PFSK-1 (cell line): ENCODE measurements at regions not wholly inside any gene's neighbourhood (a gene's known extent, or its start where the extent isn't known, plus 50 kb on each side); places are given as distances from the start of the nearest gene placed in this dataset.

Experiments
- POLR2AphosphoS5 ChIP-seq: IDR thresholded peaks from 2 replicates; pipeline ENCODE4 v1.6.1; 2012; ENCODE audit warnings: low read depth, mild to moderate bottlenecking, control low read depth, low read length, moderate library complexity
- SIN3A ChIP-seq: IDR thresholded peaks from 2 replicates; pipeline ENCODE4 v1.6.1; 2012; ENCODE audit warnings: mild to moderate bottlenecking, low read length, moderate library complexity, borderline replicate concordance; ENCODE audit not compliant: insufficient read depth
- TAF1 ChIP-seq: IDR thresholded peaks from 2 replicates; pipeline ENCODE4 v1.6.1; 2012; ENCODE audit warnings: low read length, control low read depth, borderline replicate concordance; ENCODE audit not compliant: insufficient read depth
- TF ChIP-seq, protein P1 (sequence below), 2 experiments: IDR thresholded peaks; 2 replicates each; pipeline versions ENCODE4 v1.6.1 to v1.8.0; 2011 to 2012; ENCODE audit warnings: low read depth in 2 of 2, low read length in 2 of 2, control low read depth in 1 of 2, inconsistent platforms in 1 of 2, mild to moderate bottlenecking in 1 of 2, moderate library complexity in 1 of 2; ENCODE audit not compliant: insufficient read depth in 1 of 2

DNA sequence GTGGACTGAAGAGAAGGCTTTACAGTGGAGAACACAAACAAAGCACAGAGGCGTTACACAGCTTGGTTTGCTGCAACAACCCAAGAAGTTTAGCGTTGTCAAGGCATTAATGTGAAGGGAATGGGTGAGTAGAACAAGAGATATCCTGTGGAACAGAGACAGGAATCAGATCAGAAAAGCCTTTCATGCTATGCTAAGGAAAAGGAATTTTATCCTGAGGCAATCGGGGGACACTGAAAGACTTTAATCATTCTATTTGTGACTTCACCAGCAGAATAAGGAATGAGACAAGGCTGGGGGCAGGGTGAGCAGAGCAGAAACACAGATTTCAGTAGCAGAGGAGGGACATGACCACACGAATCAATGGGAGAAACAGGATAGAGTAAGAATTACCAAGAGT lies 600.7 kb downstream of the IRS1 start:
- TF ChIP-seq SIN3A (no peak), POLR2AphosphoS5 (no peak), TAF1 (no peak)
- TF ChIP-seq, protein P1, sequence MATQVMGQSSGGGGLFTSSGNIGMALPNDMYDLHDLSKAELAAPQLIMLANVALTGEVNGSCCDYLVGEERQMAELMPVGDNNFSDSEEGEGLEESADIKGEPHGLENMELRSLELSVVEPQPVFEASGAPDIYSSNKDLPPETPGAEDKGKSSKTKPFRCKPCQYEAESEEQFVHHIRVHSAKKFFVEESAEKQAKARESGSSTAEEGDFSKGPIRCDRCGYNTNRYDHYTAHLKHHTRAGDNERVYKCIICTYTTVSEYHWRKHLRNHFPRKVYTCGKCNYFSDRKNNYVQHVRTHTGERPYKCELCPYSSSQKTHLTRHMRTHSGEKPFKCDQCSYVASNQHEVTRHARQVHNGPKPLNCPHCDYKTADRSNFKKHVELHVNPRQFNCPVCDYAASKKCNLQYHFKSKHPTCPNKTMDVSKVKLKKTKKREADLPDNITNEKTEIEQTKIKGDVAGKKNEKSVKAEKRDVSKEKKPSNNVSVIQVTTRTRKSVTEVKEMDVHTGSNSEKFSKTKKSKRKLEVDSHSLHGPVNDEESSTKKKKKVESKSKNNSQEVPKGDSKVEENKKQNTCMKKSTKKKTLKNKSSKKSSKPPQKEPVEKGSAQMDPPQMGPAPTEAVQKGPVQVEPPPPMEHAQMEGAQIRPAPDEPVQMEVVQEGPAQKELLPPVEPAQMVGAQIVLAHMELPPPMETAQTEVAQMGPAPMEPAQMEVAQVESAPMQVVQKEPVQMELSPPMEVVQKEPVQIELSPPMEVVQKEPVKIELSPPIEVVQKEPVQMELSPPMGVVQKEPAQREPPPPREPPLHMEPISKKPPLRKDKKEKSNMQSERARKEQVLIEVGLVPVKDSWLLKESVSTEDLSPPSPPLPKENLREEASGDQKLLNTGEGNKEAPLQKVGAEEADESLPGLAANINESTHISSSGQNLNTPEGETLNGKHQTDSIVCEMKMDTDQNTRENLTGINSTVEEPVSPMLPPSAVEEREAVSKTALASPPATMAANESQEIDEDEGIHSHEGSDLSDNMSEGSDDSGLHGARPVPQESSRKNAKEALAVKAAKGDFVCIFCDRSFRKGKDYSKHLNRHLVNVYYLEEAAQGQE (IDR thresholded peaks at IDR 0.05; ENCODE audit: insufficient read depth in 1 of 2, low read depth in 2 of 2, low read length in 2 of 2) = no peak
